ENCODE measurements at regions not wholly inside any gene's neighbourhood (a gene's known extent, or its start where the extent isn't known, plus 50 kb on each side); places are given as distances from the start of the nearest gene placed in this dataset.

- Histone ChIP-seq H3K4me3 (ENCODE audit: low read length) (no peak overlapping the region), H3K27me3 (replicated peaks; ENCODE audit: insufficient read depth, low read length) (peaks cover 65% of the 10 kb centered on the region), H3K4me1 (ENCODE audit: low read length) (no peaks in the 10 kb centered on the region), H3K9me3 (replicated peaks; ENCODE audit: insufficient read depth, low read length) (no peaks in the 10 kb centered on the region), H4K20me1 (ENCODE audit: insufficient read depth, low read length) (no peaks in the 10 kb centered on the region), H3K9ac (ENCODE audit: low read length) (no peak overlapping the region), H3K79me2 (ENCODE audit: low read length) (no peaks in the 10 kb centered on the region), H3K27ac (ENCODE audit: low read length) (no peak overlapping the region), H2AFZ (ENCODE audit: low read length) (no peak overlapping the region), H3F3A (ENCODE audit: insufficient read depth, low read length) (no peaks in the 10 kb centered on the region), H3K36me3 (replicated peaks; ENCODE audit: insufficient read depth, low read length) (no peaks in the 10 kb centered on the region), H3K9me2 (replicated peaks; ENCODE audit: insufficient read depth, low read length) (no peaks in the 10 kb centered on the region), H3K4me2 (ENCODE audit: low read depth, low read length) (no peak overlapping the region)
- TF ChIP-seq, protein P1, sequence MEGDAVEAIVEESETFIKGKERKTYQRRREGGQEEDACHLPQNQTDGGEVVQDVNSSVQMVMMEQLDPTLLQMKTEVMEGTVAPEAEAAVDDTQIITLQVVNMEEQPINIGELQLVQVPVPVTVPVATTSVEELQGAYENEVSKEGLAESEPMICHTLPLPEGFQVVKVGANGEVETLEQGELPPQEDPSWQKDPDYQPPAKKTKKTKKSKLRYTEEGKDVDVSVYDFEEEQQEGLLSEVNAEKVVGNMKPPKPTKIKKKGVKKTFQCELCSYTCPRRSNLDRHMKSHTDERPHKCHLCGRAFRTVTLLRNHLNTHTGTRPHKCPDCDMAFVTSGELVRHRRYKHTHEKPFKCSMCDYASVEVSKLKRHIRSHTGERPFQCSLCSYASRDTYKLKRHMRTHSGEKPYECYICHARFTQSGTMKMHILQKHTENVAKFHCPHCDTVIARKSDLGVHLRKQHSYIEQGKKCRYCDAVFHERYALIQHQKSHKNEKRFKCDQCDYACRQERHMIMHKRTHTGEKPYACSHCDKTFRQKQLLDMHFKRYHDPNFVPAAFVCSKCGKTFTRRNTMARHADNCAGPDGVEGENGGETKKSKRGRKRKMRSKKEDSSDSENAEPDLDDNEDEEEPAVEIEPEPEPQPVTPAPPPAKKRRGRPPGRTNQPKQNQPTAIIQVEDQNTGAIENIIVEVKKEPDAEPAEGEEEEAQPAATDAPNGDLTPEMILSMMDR (IDR thresholded peaks at IDR 0.05; ENCODE audit: low read length), result no peak
- TF ChIP-seq EZH2phosphoT487 (IDR thresholded peaks at IDR 0.05; ENCODE audit: low read length) (no peak), EZH2 (optimal IDR thresholded peaks at IDR 0.05; ENCODE audit: low read depth, low read length) (no peak)
- no peak for DNase-seq
These were observed 339.6 kb downstream of the ZNF536 start for GRCh38 chr19:30711826-30712225.

- TF ChIP-seq EZH2phosphoT487 (IDR thresholded peaks at IDR 0.05; ENCODE audit: low read length), result no peak; the same call in 1 of the 2 replicates
- TF ChIP-seq EZH2 (optimal IDR thresholded peaks at IDR 0.05; ENCODE audit: low read depth, low read length), result no peak
- TF ChIP-seq, protein P1 (IDR thresholded peaks at IDR 0.05; ENCODE audit: low read length), result no peak
- DNase-seq, result no peak
- no peaks in the 10 kb centered on the region for H3K4me1 ChIP-seq (ENCODE audit: low read length)
- no peaks in the 10 kb centered on the region for H3F3A ChIP-seq (ENCODE audit: insufficient read depth, low read length)
- H3K27ac ChIP-seq (ENCODE audit: low read length), result no peak overlapping the region
- H2AFZ ChIP-seq (ENCODE audit: low read length), result no peak overlapping the region
- H3K27me3 ChIP-seq (replicated peaks; ENCODE audit: insufficient read depth, low read length), result peaks cover 68% of the 10 kb centered on the region
- H3K79me2 ChIP-seq (ENCODE audit: low read length), result no peaks in the 10 kb centered on the region
- H3K36me3 ChIP-seq (replicated peaks; ENCODE audit: insufficient read depth, low read length), result no peaks in the 10 kb centered on the region
- H4K20me1 ChIP-seq (ENCODE audit: insufficient read depth, low read length), result no peaks in the 10 kb centered on the region
- H3K9me3 ChIP-seq (replicated peaks; ENCODE audit: insufficient read depth, low read length), result no peaks in the 10 kb centered on the region
- no peak overlapping the region for H3K4me3 ChIP-seq (ENCODE audit: low read length)
- no peak overlapping the region for H3K4me2 ChIP-seq (ENCODE audit: low read depth, low read length)
- H3K9ac ChIP-seq (ENCODE audit: low read length), result no peak overlapping the region
- H3K9me2 ChIP-seq (replicated peaks; ENCODE audit: insufficient read depth, low read length), result no peaks in the 10 kb centered on the region
These were observed 339.1 kb downstream of the ZNF536 start for GRCh38 chr19:30711296-30711695.

- H3K9ac ChIP-seq (ENCODE audit: low read length), result no peak overlapping the region
- TF ChIP-seq EZH2 (optimal IDR thresholded peaks at IDR 0.05; ENCODE audit: low read depth, low read length), result no peak
- TF ChIP-seq, protein P1 (IDR thresholded peaks at IDR 0.05; ENCODE audit: low read length), result no peak
- no peak for TF ChIP-seq EZH2phosphoT487 (IDR thresholded peaks at IDR 0.05; ENCODE audit: low read length)
- H3K27ac ChIP-seq (ENCODE audit: low read length), result no peak overlapping the region
- no peaks in the 10 kb centered on the region for H3K4me1 ChIP-seq (ENCODE audit: low read length)
- DNase-seq, result no peak
- no peak overlapping the region for H2AFZ ChIP-seq (ENCODE audit: low read length)
- no peaks in the 10 kb centered on the region for H4K20me1 ChIP-seq (ENCODE audit: insufficient read depth, low read length)
- H3K27me3 ChIP-seq (replicated peaks; ENCODE audit: insufficient read depth, low read length), result peaks cover 71% of the 10 kb centered on the region
- no peak overlapping the region for H3K4me3 ChIP-seq (ENCODE audit: low read length)
- no peaks in the 10 kb centered on the region for H3K9me2 ChIP-seq (replicated peaks; ENCODE audit: insufficient read depth, low read length)
- H3K36me3 ChIP-seq (replicated peaks; ENCODE audit: insufficient read depth, low read length), result no peaks in the 10 kb centered on the region
- no peaks in the 10 kb centered on the region for H3K79me2 ChIP-seq (ENCODE audit: low read length)
- no peaks in the 10 kb centered on the region for H3K9me3 ChIP-seq (replicated peaks; ENCODE audit: insufficient read depth, low read length)
- H3F3A ChIP-seq (ENCODE audit: insufficient read depth, low read length), result no peaks in the 10 kb centered on the region
- H3K4me2 ChIP-seq (ENCODE audit: low read depth, low read length), result no peak overlapping the region
These were observed 338.5 kb downstream of the ZNF536 start for GRCh38 chr19:30710721-30711120.

All from MM.1S (cell line).